Neural progenitor cell (in vitro differentiated cells): ENCODE measurements at regions not wholly inside any gene's neighbourhood (a gene's known extent, or its start where the extent isn't known, plus 50 kb on each side); places are given as distances from the start of the nearest gene placed in this dataset.

Experiments
- DNase-seq: peaks from one replicate; pipeline ENCODE4 v3.0.0-alpha.2; 2016; ENCODE audit warnings: low spot score
- H2AFZ ChIP-seq: fragments of 200-600 bp; sonication (generic); replicated peaks from 2 replicates; pipeline ENCODE4 v1.6.1; 2016; ENCODE audit warnings: antibody characterized with exemption
- H3F3A ChIP-seq: fragments of 200-600 bp; sonication (generic); 2 replicates; pipeline ENCODE4 v1.6.1; 2016; ENCODE audit warnings: antibody characterized with exemption, low read depth
- H3K27ac ChIP-seq: fragments of 200-600 bp; sonication (generic); 2 replicates; pipeline ENCODE4 v1.5.1; 2016; ENCODE audit warnings: mild to moderate bottlenecking
- H3K27me3 ChIP-seq: fragments of 200-600 bp; sonication (generic); 2 replicates; pipeline ENCODE4 v1.6.1; 2016; ENCODE audit warnings: mild to moderate bottlenecking, moderate library complexity
- H3K36me3 ChIP-seq: fragments of 200-600 bp; sonication (generic); 2 replicates; pipeline ENCODE4 v1.5.1; 2016
- H3K4me1 ChIP-seq: fragments of 200-600 bp; sonication (generic); 2 replicates; pipeline ENCODE4 v1.6.1; 2016; ENCODE audit warnings: mixed run types
- H3K4me2 ChIP-seq: fragments of 200-600 bp; sonication (generic); 2 replicates; pipeline ENCODE4 v1.6.1; 2016
- H3K4me3 ChIP-seq: fragments of 200-600 bp; sonication (generic); 2 replicates; pipeline ENCODE4 v1.5.1; 2016
- H3K79me2 ChIP-seq: fragments of 200-600 bp; sonication (generic); 2 replicates; pipeline ENCODE4 v1.6.1; 2016; ENCODE audit warnings: low read depth
- H3K9ac ChIP-seq: fragments of 200-600 bp; sonication (generic); 2 replicates; pipeline ENCODE4 v1.6.1; 2016
- H3K9me3 ChIP-seq: fragments of 200-600 bp; sonication (generic); 2 replicates; pipeline ENCODE4 v1.5.1; 2016; ENCODE audit warnings: low read depth
- H4K20me1 ChIP-seq: fragments of 200-600 bp; sonication (generic); 2 replicates; pipeline ENCODE4 v1.6.1; 2016; ENCODE audit warnings: low read depth
- H3K27ac Mint-ChIP-seq: 3 replicates; pipeline ENCODE4 v1.8.0; 2021; ENCODE audit warnings: mixed read lengths
- H3K27me3 Mint-ChIP-seq: 2 replicates; pipeline ENCODE4 v1.8.0; 2022; ENCODE audit warnings: low read depth, mild to moderate bottlenecking, inconsistent platforms, moderate library complexity, mixed read lengths; ENCODE audit not compliant: insufficient read depth
- H3K36me3 Mint-ChIP-seq: 3 replicates; pipeline ENCODE4 v1.8.0; 2021; ENCODE audit warnings: mixed read lengths
- H3K4me1 Mint-ChIP-seq: 3 replicates; pipeline ENCODE4 v1.8.0; 2021; ENCODE audit warnings: mixed read lengths
- H3K4me3 Mint-ChIP-seq: 3 replicates; pipeline ENCODE4 v1.8.0; 2021; ENCODE audit warnings: mild to moderate bottlenecking, moderate library complexity, mixed read lengths
- H3K9me3 Mint-ChIP-seq: 3 replicates; pipeline ENCODE4 v1.8.0; 2020; ENCODE audit warnings: mixed read lengths
- CTCF ChIP-seq: fragments of 200-600 bp; sonication (generic); IDR thresholded peaks from 2 replicates; pipeline ENCODE4 v1.5.1; 2017; ENCODE audit warnings: antibody characterized with exemption, mild to moderate bottlenecking
- EZH2 ChIP-seq: fragments of 200-600 bp; sonication (generic); IDR thresholded peaks from 2 replicates; pipeline ENCODE4 v1.6.1; 2017; ENCODE audit warnings: antibody characterized with exemption, mild to moderate bottlenecking, moderate library complexity
- EZH2phosphoT487 ChIP-seq: fragments of 200-600 bp; sonication (generic); IDR thresholded peaks from 2 replicates; pipeline ENCODE4 v1.6.1; 2017; ENCODE audit warnings: antibody characterized with exemption

DNA sequence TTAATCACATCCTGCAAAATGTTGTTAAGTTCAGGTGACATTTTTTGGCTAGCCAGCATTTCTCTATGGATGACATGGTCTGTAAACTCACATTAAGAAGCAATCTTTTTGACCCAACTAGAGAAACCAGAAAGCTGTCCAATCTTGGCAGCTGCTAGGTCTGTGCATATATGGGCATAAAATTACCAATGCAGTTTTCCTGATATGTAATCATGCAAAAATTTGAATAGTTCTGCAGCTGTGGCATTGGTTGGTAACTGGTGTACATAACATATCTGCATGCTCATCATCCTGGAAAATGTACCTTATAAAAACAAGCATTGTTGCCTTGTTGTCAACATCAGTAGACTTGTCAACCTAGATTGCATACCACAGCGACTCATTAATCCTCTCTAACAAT is 620.0 kb upstream of the LRFN5 start:
- Histone ChIP-seq H3K9me3 (no peaks in the 10 kb centered on the region), H3K4me1 (peaks cover 21% of the 10 kb centered on the region), H2AFZ (no peak overlapping the region), H3K36me3 (no peaks in the 10 kb centered on the region), H3K27me3 (no peaks in the 10 kb centered on the region), H3K4me2 (no peak overlapping the region), H3K4me3 (no peak overlapping the region), H3K27ac (no peak overlapping the region), H3F3A (no peaks in the 10 kb centered on the region), H3K79me2 (peaks cover 5% of the 10 kb centered on the region), H3K9ac (no peak overlapping the region), H4K20me1 (peaks cover 43% of the 10 kb centered on the region)
- Mint-ChIP-seq H3K27ac (no peak overlapping the region), H3K27me3 (peaks cover 4% of the 10 kb centered on the region), H3K4me3 (no peak overlapping the region), H3K9me3 (peaks cover 2% of the 10 kb centered on the region), H3K4me1 (peaks cover 4% of the 10 kb centered on the region), H3K36me3 (peaks cover 4% of the 10 kb centered on the region)
- TF ChIP-seq CTCF (no peak), EZH2phosphoT487 (no peak), EZH2 (no peak)
- no peak for DNase-seq

DNA sequence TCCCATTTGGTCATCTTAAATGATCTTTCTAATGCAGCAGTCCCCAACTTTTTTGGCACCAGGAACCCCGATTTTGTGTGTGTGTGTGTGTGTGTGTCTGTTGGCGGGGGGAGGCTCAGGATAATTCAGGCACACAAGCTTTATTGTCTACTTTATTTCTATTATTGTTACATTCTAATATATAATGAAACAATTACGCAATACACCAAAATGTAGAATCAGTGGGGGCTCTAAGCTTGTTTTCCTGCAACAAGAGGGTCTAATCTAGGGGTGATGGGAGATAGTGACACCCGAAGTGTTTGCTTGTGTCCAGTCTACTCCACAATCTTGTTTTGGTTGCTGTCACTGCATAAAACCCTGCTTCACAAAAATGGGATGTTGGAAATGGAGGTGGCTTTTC is 621.1 kb upstream of the LRFN5 start:
- Histone ChIP-seq H3K9me3 (no peaks in the 10 kb centered on the region), H3K9ac (no peak overlapping the region), H3K4me1 (peaks cover 21% of the 10 kb centered on the region), H3K27ac (no peak overlapping the region), H3K27me3 (no peaks in the 10 kb centered on the region), H3K79me2 (peaks cover 5% of the 10 kb centered on the region), H2AFZ (no peak overlapping the region), H3F3A (no peaks in the 10 kb centered on the region), H3K4me2 (no peak overlapping the region), H3K4me3 (no peak overlapping the region), H4K20me1 (peaks cover 43% of the 10 kb centered on the region), H3K36me3 (no peaks in the 10 kb centered on the region)
- no peak for DNase-seq
- Mint-ChIP-seq H3K27ac (no peak overlapping the region), H3K27me3 (peaks cover 4% of the 10 kb centered on the region), H3K36me3 (peaks cover 2% of the 10 kb centered on the region), H3K9me3 (peaks cover 2% of the 10 kb centered on the region), H3K4me1 (peaks cover 4% of the 10 kb centered on the region), H3K4me3 (no peak overlapping the region)
- TF ChIP-seq EZH2 = no peak
- TF ChIP-seq EZH2phosphoT487 = no peak
- no peak for TF ChIP-seq CTCF

DNA sequence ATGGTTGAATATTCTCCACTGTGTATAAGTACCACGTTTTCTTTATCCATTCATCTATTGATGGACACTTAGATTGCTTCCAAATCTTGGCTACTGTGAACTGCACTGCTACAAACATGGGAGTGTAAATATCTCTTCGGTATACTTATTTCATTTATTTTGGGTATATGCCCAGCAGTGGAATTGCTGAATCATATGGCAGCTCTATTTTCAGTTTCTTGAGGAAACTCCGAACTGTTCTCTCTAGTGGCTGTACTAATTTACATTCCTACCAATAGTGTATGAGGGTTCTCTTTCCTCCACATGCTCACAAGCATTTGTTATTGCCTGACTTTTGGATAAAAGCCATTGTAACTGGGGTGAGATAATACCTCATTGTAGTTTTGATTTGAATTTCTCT is 623.1 kb upstream of the LRFN5 start:
- H3K4me1 ChIP-seq = peaks cover 21% of the 10 kb centered on the region
- no peaks in the 10 kb centered on the region for H3K79me2 ChIP-seq
- no peak overlapping the region for H3K4me3 ChIP-seq
- Mint-ChIP-seq H3K9me3 (peaks cover 2% of the 10 kb centered on the region), H3K4me1 (peaks cover 4% of the 10 kb centered on the region), H3K4me3 (no peak overlapping the region), H3K27me3 (peaks cover 4% of the 10 kb centered on the region), H3K36me3 (peaks cover 2% of the 10 kb centered on the region), H3K27ac (no peak overlapping the region)
- H3K9me3 ChIP-seq = no peaks in the 10 kb centered on the region
- no peak overlapping the region for H3K9ac ChIP-seq
- TF ChIP-seq CTCF = no peak
- no peak for TF ChIP-seq EZH2
- TF ChIP-seq EZH2phosphoT487 = no peak
- H3K36me3 ChIP-seq = no peaks in the 10 kb centered on the region
- DNase-seq = no peak
- no peak overlapping the region for H3K27ac ChIP-seq
- H2AFZ ChIP-seq = no peak overlapping the region
- H4K20me1 ChIP-seq = peaks cover 32% of the 10 kb centered on the region
- no peaks in the 10 kb centered on the region for H3K27me3 ChIP-seq
- no peaks in the 10 kb centered on the region for H3F3A ChIP-seq
- H3K4me2 ChIP-seq = no peak overlapping the region
